HG03354 (cell line): ENCODE measurements at regions not wholly inside any gene's neighbourhood (a gene's known extent, or its start where the extent isn't known, plus 50 kb on each side); places are given as distances from the start of the nearest gene placed in this dataset.
"Not testable (repeated sequence)": the region's sequence is repeated elsewhere in the genome, so short reads cannot be mapped to it uniquely, and the experiment has no call there.

Experiments
- ATAC-seq: cut with Tn5 transposase; IDR thresholded peaks from one replicate; pipeline ENCODE4 v1.9.1; 2021; ENCODE audit warnings: mild to moderate bottlenecking; ENCODE audit not compliant: unreplicated experiment, poor library complexity, severe bottlenecking

GRCh38 chr11:81539806-81540205 lies 1193.9 kb downstream of the FAM181B start:
- ATAC-seq = not testable (repeated sequence)

- no peak for ATAC-seq
These were observed 1218.1 kb downstream of the FAM181B start for GRCh38 chr11:81515566-81515965.

GRCh38 chr11:81497202-81497804 lies 1236.4 kb downstream of the FAM181B start:
- ATAC-seq = peak; percentile 86

- no peak for ATAC-seq
These were observed 1237.1 kb downstream of the FAM181B start for GRCh38 chr11:81496601-81497000.

- no peak for ATAC-seq
These were observed 1237.9 kb downstream of the FAM181B start for GRCh38 chr11:81495699-81496292.

- ATAC-seq = no peak
These were observed 1239.2 kb downstream of the FAM181B start for GRCh38 chr11:81494431-81494830.

GRCh38 chr11:81492923-81493445 lies 1240.7 kb downstream of the FAM181B start:
- ATAC-seq = no peak

- no peak for ATAC-seq
These were observed 1246.6 kb downstream of the FAM181B start for GRCh38 chr11:81487109-81487508.

GRCh38 chr11:81484196-81484595 lies 1249.5 kb downstream of the FAM181B start:
- ATAC-seq = no peak

- no peak for ATAC-seq
These were observed 1256.4 kb downstream of the FAM181B start for GRCh38 chr11:81477277-81477676.

GRCh38 chr11:81476345-81476744 lies 1257.3 kb downstream of the FAM181B start:
- ATAC-seq = no peak

- no peak for ATAC-seq
These were observed 1261.0 kb downstream of the FAM181B start for GRCh38 chr11:81472646-81473045.

GRCh38 chr11:81470446-81470845 lies 1263.2 kb downstream of the FAM181B start:
- ATAC-seq = no peak

GRCh38 chr11:81459766-81460306 lies 1273.8 kb downstream of the FAM181B start:
- ATAC-seq = no peak

- no peak for ATAC-seq
These were observed 1284.0 kb downstream of the FAM181B start for GRCh38 chr11:81449588-81450156.

- no peak for ATAC-seq
These were observed 1289.4 kb downstream of the FAM181B start for GRCh38 chr11:81444297-81444696.

- no peak for ATAC-seq
These were observed 1301.3 kb downstream of the FAM181B start for GRCh38 chr11:81432333-81432732.

- ATAC-seq = no peak
These were observed 1308.8 kb downstream of the FAM181B start for GRCh38 chr11:81424822-81425221.

- no peak for ATAC-seq
These were observed 1311.3 kb downstream of the FAM181B start for GRCh38 chr11:81422402-81422801.

GRCh38 chr11:81421251-81421860 lies 1312.3 kb downstream of the FAM181B start:
- ATAC-seq = no peak
